Neural progenitor cell (in vitro differentiated cells): ENCODE measurements at regions not wholly inside any gene's neighbourhood (a gene's known extent, or its start where the extent isn't known, plus 50 kb on each side); places are given as distances from the start of the nearest gene placed in this dataset.

Source experiments
- EZH2 ChIP-seq: fragments of 200-600 bp; sonication (generic); IDR thresholded peaks from 2 replicates; pipeline ENCODE4 v1.6.1; 2017; ENCODE audit warnings: antibody characterized with exemption, mild to moderate bottlenecking, moderate library complexity
- EZH2phosphoT487 ChIP-seq: fragments of 200-600 bp; sonication (generic); IDR thresholded peaks from 2 replicates; pipeline ENCODE4 v1.6.1; 2017; ENCODE audit warnings: antibody characterized with exemption
- TF ChIP-seq, protein P1 (sequence below): fragments of 200-600 bp; sonication (generic); IDR thresholded peaks from 2 replicates; pipeline ENCODE4 v1.5.1; 2017; ENCODE audit warnings: antibody characterized with exemption, mild to moderate bottlenecking

DNA sequence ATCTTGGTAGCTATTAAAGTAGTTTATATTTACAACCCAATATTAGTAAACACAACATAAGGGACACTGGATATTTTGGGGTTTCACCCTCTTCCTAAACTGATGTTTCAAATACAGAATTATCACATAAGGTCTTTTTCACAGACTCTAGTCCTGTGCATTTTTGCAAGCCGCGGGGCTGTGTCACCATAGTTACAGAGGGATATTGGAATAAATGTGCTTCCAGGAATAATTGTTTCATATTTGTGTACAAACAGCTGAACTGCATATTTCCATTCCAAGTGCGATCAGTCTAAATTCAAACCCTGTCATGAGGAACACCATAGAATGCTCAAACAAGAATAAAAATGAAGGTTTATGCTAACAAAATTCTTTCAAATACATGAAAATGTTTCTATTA, 762.5 kb upstream of the ARGLU1 start:
- TF ChIP-seq, protein P1, sequence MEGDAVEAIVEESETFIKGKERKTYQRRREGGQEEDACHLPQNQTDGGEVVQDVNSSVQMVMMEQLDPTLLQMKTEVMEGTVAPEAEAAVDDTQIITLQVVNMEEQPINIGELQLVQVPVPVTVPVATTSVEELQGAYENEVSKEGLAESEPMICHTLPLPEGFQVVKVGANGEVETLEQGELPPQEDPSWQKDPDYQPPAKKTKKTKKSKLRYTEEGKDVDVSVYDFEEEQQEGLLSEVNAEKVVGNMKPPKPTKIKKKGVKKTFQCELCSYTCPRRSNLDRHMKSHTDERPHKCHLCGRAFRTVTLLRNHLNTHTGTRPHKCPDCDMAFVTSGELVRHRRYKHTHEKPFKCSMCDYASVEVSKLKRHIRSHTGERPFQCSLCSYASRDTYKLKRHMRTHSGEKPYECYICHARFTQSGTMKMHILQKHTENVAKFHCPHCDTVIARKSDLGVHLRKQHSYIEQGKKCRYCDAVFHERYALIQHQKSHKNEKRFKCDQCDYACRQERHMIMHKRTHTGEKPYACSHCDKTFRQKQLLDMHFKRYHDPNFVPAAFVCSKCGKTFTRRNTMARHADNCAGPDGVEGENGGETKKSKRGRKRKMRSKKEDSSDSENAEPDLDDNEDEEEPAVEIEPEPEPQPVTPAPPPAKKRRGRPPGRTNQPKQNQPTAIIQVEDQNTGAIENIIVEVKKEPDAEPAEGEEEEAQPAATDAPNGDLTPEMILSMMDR: no peak
- TF ChIP-seq EZH2phosphoT487 (no peak), EZH2 (no peak)
